DMS53 treated with DMSO at 0.1 percent for 48 hours (cell line): ENCODE measurements at regions not wholly inside any gene's neighbourhood (a gene's known extent, or its start where the extent isn't known, plus 50 kb on each side); places are given as distances from the start of the nearest gene placed in this dataset.
A peak's percentile ranks its signal among the peaks of the same experiment; 100 is the strongest.

Experiments
- DNase-seq: peaks from one replicate; lab custom pipeline; 2025; ENCODE audit not compliant: unreplicated experiment; lab: John Stamatoyannopoulos, UW

DNA sequence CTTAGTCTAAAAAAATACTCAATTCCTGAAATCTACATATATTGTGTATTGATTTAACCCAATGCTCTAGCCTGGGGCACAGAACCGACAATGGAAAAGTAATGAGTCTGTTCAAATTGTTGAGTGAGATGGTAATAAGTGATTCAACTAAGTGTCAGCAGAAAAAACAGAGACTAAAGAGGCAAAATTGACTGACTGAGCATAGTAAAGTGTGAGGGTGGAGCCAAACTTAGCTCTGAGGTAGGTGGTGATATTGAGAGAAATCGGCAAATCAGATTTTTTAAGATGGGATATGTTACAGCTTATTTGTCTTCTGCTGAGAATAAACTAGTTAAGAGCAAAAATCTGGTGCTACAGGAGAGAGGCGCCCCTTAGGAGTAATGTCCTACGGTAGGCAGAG lies 764.0 kb upstream of the LRRN3 start:
- no peak for DNase-seq

DNA sequence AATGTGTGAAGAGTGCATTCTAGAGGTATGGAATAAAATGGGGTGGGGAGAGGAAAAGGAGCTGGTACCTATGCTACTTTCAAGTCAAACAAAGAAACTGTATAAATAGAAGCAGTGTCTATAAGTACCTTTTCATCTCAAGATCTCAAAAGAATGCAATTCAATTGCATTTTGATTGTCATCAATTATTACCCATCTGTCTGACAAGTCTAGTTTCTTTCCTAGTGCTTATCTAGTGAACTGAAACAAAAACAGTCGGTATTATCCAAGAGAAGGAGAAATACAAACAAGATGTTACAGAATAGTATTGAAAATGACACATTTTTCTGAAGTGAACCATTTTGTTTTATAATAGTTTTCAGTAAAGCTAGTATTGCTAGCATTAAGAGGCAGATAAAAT lies 754.5 kb upstream of the LRRN3 start:
- DNase-seq, result no peak

DNA sequence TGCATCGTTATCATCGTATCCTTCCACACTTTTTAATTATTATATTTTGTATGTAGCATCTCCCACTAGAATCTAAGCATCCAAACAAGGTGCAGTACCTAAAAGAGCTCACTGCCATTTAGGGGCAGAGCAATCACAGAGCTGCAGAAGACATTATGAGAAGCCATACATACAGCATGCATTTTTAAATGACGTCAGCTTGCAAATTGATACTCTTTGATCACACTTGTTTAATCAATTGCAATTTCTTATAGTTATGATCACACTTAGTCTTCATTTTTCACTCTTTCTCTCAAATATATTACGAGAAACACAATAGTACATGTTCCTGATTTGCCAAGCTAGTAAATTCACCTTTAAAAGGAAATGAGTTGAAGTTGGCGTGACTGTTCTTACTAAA lies 753.3 kb upstream of the LRRN3 start:
- DNase-seq, result no peak

DNA sequence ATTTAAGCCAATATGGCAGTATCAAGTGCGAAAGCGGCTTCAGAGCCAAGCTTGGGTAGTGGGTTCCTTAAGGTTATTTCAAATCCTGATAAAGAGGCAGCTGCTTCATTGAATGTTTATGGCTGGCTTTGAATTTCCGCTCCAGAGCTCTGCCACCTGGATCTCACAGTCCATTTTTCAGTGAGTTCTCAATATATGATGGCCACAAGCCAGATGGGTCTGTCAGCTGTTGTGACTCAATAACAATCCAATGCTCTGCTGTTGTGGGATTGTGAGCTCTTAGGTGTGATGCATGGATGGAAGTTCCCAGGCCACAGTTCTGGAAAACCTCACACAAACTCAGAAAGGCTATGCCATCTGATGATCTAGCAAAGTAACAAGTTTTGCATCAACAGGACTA lies 743.8 kb upstream of the LRRN3 start:
- DNase-seq, result no peak

DNA sequence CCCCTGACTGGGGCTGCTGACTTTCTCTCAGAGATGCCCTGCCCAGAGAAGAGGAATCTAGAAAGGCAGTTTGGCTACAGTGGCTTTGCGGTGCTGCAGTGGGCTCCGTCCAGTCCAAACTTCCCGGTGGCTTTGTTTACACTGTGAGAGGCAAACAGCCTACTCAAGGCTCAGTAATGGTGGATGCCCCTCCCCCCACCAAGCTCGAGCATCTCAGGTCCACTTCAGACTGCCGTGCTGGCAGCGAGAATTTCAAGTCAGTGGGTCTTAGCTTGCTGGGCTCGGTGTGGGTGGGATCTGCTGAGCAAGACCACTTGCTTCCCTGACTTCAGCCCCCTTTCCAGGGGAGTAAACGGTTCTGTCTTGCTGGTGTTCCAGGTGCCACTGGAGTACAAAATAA lies 734.5 kb upstream of the LRRN3 start:
- DNase-seq, result peak; percentile 31

DNA sequence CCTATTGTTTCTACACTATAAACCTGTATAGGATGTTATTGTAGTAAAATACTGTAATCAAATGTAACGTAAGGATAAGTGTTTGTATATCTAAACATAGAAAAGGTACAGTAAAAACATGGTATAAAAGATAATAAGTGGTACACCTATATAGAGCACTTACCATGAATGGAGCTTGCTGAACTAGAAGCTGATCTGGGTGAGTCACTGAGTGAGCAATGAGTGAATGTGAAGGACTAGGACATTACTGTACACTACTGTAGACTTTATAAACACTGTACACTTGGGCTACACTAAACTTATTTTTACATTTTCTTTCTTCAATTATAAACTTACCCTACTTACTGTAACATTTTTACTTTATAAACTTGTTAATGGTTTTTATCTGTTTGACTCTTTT lies 732.9 kb upstream of the LRRN3 start:
- DNase-seq, result no peak

DNA sequence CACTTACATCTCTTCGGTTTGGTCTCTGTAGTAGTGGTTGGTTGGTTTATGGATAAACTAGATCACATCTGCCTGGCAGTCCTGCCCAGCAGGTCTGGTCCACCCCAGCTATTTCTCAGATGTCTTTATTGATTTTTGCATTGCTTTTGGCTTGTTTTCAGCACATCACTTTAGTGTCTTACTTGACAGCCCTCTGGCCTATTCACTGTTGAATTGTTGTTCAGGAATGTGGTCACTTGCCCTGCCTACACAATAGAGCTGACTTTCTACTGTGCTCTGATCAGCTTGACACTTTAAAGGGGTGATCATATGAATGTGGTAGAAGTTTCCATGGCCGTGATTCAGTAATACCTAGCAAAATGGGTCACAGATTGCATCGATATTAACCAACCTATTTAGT lies 719.2 kb upstream of the LRRN3 start:
- no peak for DNase-seq

DNA sequence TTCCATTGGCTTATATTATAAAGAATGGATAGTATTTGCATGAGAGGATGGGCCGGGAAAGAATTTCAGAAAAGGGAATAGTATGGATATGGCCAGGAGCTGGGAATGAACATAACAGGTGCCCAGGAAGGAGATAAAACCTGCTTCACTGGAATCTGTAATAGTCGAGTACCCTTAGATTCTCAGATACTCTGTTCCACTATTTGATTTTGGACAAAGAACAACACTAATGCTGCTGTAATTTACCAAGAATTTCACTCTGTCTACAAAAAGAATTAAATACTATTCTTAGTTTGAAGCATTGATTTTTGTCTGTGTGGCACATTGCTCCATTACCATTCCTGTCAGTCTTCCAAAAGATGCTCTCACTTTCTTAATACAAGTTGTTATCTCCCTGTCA lies 718.2 kb upstream of the LRRN3 start:
- no peak for DNase-seq

DNA sequence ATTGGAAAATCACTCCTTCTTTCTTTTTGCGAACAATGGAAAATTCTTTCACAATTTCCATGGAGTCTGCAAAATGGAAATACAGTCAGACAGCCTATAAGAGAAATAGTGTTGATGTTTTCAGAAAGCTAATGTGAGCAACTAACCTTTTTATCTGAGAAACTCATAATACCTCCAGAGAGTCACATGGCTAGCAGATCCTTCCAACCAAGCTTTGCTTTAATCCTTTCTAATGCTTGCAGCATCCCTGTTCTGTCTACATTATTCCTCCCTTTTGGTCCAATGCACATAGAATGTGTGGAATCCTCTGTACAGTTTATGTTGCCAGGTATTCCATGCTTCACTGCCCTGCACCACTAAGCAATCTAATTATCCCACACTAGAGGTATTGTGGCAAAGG lies 717.5 kb upstream of the LRRN3 start:
- no peak for DNase-seq

DNA sequence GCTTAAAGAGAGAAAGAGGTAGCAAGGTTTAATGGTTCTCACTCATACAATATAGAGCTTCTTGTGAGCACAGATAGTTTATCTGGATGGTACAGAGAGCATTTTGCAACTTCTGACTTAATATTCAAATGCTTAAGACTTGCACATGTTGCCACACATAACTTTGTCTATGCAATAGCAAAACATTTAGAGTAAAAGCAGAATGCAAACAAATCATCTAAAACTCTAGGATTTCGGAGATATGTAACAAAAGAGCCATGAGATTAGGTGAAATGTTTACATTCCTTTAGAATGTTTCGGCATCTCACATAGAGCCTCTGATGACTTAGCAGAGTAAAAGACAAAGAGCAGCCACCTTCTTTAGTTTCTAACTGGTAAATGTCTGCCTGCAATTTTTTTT lies 717.1 kb upstream of the LRRN3 start:
- DNase-seq, result no peak

DNA sequence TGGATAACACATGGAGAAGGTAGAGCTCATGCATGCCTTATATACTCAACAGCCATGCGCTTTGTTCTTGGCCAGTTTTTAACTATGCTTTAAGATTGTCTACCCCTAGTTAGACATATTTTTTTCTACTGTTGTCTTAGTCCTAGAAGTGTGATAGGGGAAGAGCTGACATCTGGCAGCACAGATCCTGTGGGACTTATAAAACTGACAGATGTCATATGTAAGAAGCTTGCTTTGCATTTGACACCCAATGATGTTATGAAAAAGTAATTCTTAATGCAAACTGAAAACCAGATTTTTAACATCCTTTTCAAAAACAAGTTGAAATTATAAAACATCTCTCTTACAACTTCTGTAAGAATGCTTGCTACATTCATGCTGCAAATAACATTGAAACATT lies 715.9 kb upstream of the LRRN3 start:
- no peak for DNase-seq

DNA sequence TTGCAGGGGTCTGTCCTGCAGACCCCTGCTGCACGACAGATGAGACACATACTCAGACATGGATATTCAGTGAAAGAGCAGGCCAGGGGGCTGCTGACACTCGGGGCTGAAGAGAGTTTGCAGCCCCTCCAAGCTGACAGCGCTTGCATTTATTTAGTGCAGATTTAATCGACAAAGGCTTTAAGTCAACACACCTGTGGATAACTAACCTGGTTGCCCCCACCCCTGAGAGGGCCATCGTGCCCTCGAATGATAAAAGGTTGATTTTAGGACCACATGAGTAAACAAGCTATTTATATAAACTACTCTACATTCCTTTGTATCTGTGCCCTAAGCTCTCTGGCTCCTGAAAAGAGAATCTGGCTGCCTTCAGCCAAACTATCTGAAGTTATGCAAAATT lies 708.2 kb upstream of the LRRN3 start:
- no peak for DNase-seq

DNA sequence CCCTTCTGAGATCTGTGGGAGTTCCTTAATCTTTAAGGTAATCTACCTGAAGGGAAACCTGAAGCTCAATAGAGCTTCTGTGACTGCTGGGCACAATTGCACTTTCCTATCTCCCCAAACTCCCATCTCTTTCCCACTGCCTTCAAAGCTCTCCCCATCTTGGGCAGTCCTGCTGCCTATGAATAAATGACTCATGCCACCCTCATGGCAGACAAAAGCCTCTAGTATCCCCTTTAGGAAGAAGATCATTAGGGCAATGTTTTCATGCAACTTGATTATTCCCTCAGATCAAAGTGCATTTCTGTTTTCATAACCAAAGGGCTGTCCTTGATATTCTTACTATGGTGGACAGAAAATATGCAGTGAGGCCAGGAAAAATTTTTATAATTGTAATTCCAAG lies 704.9 kb upstream of the LRRN3 start:
- no peak for DNase-seq

DNA sequence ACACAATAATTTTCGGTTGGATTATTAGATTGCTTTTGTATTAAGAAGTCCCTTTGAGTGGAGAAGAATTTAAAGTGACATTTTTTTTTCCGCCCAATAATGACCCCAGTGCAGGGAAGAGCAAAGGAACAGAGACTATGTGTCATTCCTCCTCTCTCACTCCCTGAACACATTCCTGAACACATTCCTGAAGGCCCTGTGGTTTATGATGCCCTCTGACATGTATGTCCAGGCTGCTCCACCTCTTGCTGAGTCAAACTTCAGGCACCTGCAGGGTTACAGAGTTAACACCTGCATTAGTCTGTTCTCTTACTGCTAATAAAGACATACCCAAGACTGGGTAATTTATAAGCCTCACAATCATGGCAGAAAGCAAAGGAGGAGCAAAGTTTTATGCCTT lies 704.0 kb upstream of the LRRN3 start:
- no peak for DNase-seq

DNA sequence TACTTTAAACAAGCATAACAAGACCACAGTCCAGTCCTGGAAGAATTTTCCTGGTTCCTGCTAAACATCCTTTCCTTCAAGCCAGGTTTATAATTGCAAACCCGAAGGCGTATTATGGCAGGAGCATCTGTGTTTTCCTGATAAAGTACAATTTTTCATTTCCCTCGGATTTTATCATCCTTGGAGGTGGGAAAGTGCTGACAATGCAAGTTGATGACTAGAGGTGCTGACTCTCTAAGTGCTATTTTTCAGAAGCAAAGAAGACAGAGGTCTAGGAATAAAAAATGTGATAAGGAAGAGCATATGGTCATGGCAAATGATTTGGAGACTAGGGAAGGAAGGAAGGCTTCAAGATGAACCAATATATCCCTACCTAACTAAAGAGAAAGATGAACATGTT lies 703.2 kb upstream of the LRRN3 start:
- no peak for DNase-seq

DNA sequence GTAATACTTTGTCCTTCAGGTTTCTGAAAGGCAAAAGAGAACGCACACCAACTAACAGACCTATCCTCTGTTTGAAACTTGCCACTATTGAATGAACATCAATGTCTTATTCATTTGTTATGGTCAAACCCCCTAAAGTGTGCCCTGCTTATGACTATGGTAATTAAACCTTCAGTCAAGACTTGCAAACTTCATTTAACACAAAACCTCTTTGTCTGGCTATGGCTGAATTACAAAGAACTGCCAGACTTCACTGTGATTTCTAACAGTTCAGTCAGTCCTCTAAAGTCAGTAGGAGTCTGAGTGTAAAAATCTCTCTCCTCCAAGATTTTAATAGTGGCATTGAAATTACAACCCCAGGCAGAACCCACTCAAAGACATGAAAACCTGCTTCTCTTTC lies 702.5 kb upstream of the LRRN3 start:
- DNase-seq, result no peak

DNA sequence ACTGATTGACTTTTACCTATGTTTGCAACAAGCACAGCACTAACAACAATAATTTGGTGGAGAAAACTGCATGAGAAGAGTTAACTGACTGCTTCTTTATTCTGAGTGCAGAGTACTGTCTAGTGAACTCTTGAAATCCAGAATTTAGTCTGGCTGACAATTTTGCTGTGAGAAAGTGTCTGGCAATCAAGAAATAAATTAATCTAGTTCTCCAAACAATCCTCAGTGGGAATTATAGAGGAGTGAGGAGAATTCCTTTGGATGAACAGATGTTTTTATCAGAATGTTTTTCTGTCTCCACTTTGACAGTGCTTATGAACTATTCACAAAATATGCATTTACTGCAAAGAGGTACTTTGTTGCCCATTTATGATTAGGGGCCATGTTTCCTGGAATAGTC lies 694.9 kb upstream of the LRRN3 start:
- DNase-seq, result no peak

DNA sequence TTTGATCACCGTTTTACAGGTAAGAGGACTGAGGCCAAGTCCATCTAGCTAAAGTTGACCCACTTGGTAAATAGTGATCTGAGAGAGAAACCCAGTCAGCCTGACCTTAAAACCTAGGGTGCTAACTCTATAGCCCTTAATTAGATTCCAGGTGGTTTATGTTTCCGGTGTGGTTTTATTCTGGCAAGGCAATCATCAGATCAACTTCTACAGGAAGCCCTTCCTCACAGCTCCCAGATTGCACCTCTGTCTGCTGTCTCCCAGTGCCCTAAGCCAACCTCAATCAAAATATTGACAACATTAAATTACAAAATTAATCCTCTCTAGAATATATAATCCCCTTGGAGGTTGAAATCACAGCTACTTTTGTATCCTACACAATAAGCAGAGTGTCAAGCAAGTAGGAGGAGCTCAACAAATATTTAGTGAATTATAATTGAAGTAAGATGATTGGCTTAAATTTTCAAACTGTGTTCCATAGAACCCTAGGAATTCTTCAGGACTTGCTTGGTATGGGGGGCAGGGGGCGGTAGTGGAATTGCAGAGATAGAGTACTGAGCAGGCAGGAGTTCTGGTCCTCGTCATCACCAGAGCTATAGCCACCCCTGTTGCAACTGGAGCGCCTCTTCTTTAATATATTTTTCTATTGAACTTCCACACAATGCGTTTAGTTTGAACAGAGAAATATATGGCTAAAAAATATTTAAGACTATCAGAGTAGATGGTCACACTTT lies 692.8 kb upstream of the LRRN3 start:
- DNase-seq, result no peak

DNA sequence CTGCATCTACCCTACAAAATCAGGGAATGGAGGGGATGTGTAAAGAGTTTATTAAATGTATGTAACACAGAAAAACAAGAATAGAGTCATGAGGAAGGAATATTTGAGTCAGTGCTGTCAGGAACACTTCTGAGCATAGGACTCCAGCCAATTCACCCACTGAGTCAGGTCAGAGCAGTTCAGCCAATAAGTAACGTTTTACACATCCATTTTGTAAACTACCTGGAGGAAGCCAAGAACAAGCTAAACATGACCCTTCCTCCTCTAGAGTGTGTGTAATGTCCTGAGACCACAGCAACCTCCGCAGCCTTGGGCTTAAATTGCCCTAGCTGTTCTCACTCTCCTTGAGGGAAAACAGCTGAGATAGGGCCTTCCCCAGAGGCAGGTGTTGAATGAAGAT lies 691.5 kb upstream of the LRRN3 start:
- no peak for DNase-seq

DNA sequence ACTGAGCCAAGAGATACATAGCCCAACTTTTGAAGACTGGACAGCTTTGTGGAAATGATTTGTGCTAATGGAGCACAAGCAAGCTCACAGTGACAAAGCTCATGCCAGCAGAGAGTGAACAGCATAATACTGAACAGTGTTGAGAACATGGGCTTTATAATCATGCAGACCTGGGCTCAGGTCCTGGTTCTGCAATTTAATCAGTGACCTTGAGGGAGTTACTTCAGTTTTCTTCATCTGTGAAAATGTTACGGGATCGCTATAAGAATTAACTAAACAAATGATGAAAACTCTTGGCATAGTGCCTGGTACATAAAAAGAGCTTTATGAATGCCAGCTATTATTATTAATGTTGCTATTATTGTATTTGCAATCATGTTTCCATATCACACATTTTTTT lies 690.5 kb upstream of the LRRN3 start:
- no peak for DNase-seq

DNA sequence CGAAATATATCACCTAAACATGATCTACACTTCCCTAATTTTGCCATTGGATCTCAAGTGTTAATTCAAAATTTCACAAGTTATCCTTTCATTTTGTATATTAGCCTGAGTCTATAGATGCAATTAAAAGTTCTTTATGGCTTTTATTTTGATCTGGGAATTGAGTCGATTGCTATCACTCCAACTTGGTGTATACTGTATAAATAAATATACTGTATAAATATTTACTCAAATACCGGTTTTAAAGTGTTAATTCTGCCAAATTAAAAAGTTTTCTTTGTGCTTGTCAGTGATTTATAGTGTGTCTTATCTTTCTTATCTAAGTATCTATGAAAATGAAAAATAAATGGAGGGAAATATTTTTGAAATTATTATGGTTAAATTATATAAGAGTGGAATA lies 683.7 kb upstream of the LRRN3 start:
- DNase-seq, result no peak

DNA sequence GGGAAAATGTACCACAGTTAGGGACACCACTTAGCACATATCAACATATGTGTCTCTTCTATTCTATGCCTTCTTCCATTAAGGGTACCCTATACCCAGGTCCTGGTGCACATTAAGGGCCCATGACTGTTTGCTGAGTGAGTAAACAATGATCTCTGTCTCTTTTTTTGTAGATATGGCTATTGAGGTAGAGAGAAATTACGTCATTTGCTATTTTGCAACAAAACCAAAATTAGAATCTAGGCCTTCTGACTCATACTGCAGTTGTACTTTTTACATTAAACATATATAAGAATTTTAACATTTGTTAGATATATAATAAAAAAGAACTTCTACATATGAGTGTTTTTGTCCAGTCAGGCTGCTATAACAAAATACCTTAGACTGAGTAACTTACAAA lies 683.2 kb upstream of the LRRN3 start:
- DNase-seq, result no peak

DNA sequence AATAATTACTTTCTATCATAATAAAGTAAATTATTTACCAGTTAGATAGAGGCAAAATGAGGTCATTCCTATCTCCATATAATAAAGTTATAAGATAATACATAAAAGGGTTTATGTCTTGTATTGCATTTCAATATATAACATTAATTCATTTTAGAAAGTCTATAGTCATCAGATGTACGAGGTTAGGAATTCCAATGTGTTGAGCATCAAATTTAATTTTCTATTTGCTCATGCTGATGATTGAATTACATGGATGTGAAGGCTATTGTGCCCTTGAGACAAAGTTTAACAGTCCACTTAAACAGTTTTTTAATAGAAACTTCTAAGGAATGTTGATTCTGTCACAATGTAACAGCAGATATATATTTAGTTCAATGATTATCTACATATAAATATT lies 678.3 kb upstream of the LRRN3 start:
- DNase-seq, result no peak

DNA sequence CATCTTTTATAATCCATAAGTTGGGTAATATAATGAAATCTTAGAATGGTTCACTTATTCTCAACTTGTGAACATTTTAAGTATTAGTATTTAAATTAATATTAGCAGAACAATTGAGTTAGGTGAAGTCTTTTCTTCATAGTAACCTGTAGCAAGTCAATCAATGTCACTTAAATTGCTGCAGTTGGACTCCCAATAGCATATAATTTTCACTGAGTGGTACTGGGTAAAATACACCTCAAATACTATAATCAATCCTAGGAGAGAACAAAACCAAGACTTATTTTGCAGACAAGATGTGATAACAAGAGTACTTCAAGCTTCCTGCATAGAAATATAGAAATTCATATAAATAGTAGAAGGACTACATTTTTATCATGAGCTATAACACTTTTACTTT lies 677.9 kb upstream of the LRRN3 start:
- DNase-seq, result no peak
